NCI-H69 (cell line): ENCODE measurements at regions not wholly inside any gene's neighbourhood (a gene's known extent, or its start where the extent isn't known, plus 50 kb on each side); places are given as distances from the start of the nearest gene placed in this dataset.
A peak's percentile ranks its signal among the peaks of the same experiment; 100 is the strongest.
"Not testable (repeated sequence)": the region's sequence is repeated elsewhere in the genome, so short reads cannot be mapped to it uniquely, and the experiment has no call there.

Source experiments
- DNase-seq: peaks from one replicate; lab custom pipeline; 2025; lab: John Stamatoyannopoulos, UW

DNA sequence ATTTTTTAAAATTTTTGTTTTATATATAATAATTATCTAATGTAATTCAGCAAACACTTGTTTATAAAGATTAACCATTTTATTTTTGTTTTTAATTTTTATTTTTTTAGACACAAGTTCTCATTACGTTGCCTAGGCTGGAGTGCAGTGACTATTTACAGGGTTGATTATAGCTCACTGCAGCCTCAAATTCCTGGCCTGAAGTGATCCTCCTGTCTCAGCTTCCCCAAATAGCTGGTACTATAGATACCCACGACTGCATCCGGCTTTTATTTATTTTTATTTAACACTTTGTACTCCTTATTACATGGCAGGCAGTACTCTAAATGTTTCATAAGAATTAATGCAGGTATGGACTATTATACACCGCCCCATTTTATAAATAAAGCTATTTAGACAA lies 288.7 kb downstream of the MDFIC start:
- no peak for DNase-seq

DNA sequence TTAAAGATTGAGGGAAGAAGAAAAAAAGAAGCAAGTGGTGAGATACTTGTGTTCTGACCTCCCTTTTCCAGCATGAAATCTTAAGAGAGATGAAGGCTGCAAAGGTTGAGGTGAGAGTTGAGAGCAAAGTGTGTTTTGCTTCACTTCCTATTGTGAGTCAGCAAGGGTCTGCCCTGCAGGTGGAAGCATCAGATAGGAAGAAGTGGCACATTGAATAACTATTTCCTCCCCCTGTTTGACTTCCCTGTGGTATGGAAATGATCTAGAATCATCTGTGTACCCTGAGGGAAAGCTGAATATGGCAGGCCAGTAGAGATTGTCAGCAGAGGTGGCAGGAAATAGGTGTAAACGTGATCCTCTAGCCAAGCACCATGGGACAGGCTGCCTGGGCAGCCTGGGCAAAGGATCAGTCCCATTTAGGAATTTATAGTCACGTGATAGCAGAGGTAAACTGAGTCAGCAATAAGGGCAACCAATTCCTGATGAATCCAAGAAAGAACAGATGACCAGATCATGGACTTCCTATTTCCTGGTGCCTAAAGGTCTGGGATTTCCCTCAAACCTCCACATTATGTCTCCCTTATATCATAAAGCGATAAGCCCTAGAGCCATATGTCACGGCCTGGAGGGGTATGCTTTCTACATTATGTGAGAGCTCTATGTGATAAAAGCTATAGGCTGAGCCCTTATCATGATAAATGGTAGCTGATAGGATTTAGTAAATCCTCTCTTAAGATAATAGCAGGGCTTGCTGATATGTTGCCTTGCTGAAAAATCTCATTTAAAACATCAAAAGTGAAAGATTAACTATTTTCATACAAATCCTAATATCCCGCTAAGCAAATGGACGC lies 287.0 kb downstream of the MDFIC start:
- peak; percentile 54 for DNase-seq

DNA sequence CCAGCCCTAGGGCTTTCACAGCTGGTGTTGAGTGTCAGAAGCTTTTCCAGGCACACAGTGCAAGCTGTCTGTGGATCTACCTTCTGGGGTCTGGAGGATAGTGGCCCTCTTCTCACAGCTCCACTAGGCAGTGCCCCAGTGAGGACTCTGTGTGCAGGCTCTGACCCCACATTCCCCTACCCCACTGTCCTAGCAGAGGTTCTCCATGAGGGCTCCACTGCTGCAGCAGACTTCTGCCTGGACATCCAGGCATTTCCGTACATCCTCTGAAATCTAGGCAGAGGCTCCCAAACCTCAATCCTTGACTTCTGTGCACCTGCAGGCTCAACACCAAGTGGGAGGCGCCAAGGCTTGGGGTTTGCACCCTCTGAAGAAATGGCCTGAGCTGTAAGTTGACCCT lies 284.5 kb downstream of the MDFIC start:
- DNase-seq = not testable (repeated sequence)

DNA sequence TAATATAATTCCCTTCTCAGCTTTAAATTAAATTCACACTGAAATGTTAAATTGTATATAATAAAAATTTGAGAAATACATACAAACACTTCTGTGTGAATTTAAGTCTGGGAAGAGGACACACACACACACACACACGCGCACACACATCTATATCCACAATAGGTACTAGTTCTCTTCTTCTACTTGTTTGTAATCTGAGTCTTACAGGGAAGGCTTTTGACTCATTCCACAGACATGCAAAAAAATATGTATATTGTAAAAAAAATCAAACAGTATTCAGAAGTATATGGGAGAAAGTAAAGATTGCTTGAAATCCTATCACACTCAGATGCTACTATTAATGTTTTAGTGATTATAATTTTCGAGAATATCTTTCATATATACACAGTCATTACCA lies 276.2 kb downstream of the MDFIC start:
- no peak for DNase-seq

DNA sequence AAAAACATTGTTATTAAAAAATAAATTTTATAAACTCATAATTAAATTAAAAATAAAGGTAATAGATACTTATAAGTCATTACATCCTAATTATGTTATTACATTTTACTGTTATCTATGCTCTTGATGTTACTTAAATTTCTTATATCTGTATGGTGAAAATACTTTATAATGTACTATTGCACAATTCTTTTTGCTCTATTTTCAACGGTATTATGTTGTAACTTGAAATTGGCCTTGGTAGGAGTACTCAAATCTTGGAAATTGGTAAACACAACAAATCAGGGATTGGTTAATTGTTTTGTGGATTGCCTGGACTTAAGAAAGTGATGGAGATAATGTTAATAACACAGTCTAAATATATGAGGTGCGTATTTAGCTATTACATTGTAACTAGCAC lies 273.3 kb downstream of the MDFIC start:
- no peak for DNase-seq

DNA sequence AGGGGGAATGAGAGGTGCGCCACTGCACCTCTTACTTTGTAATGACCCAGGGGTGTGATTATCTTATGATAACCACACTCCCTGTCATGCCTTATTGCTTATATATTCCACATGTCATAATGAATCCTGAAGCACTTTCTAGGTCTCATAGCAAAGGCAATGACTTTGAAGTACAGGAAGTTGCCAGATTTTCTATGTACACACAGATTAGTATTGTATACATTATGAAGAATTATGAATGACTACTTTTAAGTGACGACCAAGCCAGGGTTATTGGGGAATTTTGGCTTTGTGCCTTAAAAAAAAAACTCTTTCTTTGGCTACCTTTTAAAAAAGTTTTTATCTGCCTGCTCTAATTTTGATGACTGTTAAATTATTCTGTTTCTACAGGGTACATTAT lies 269.6 kb downstream of the MDFIC start:
- peak; percentile 92 for DNase-seq

DNA sequence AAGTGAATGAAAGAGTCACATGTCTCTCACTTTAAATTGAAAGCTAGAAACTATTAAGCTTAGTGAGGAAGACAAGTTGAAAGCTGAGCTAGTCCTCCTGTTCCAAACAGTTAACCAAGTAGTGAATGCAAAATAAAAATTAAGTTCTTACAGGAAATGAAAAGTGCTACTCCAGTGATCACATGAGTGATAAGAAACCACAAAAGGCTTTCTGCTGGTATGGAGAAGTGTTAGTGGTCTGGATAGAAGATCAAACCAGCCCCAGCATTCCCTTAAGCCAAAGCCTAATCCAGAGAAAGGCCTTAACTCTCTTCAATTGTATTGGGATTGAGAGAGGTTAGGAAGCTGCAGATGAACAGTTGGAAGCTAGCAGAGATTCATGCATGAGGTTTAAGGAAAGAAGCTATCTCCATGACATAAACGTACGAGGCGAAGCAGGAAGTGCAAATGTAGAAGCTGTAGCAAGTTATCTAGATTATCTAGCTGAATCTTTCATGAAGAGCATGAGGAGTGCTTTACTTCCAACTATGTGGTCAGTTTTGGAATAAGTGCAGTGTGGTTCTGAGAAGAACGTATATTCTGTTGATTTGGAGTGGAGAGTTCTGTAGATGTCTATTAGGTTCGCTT lies 261.6 kb downstream of the MDFIC start:
- no peak for DNase-seq

DNA sequence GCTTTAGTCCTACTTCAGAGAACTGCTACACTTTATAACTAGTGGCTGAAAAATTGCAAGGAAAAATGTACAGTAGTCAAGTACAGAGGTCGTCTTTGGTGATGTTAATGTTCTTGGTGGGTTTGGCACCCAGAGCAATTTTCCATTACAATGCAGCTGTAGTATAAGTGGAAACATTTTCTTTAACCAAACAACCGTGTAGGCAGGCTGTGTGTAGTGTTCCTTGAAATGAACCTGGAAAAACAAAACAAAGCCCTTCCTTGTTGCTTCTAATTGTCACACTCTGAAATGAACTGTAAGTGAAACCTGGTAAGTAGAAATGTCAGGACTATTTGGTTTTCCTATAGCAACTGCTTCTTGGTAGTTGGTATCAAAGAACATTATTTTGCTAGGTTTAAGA lies 256.9 kb downstream of the MDFIC start:
- DNase-seq = no peak

DNA sequence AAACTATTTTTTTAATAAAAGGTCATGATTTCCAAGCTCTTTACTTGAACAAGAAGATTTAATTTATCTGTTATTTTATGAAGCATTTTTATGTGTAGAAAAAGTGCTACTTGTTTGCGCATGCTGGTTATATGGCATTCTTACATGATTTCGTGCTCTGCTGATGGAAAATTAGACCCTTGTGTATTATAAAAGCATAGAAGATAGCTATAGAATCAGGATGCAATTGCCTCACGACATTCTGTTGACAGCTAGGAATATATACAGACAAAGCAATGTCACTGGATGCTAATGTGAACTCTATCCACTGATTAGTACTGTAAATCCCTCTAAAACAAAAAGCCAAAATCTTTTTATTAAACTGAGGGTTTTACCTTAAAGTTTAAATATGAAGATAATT lies 255.9 kb downstream of the MDFIC start:
- no peak for DNase-seq

DNA sequence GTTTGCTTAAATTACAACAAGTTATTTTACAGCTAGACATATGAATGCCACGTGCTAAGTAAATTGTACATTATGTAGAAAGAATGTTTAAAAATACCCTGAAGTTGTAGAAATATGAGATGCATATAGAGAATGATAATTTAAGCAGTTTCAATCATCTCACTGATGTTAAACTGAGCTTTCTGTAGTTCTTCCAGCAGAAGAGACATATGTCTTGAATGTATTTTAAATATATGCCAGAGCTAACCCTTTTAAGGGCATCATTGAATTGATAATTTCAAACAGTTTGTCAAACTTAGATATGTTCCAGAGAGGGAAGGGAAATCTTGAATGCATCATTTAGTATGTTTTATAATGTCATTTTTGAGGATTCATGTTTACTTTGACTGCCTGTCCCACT lies 255.2 kb downstream of the MDFIC start:
- DNase-seq = no peak

DNA sequence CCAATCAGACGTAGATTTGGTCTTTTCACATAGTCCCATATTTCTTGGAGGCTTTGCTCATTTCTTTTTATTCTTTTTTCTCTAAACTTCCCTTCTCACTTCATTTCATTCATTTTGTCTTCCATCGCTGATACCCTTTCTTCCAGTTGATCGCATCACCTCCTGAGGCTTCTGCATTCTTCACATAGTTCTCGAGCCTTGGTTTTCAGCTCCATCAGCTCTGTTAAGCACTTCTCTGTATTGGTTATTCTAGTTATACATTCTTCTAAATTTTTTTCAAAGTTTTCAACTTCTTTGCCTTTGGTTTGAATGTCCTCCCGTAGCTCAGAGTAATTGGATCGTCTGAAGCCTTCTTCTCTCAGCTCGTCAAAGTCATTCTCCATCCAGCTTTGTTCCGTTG lies 250.5 kb downstream of the MDFIC start:
- not testable (repeated sequence) for DNase-seq

DNA sequence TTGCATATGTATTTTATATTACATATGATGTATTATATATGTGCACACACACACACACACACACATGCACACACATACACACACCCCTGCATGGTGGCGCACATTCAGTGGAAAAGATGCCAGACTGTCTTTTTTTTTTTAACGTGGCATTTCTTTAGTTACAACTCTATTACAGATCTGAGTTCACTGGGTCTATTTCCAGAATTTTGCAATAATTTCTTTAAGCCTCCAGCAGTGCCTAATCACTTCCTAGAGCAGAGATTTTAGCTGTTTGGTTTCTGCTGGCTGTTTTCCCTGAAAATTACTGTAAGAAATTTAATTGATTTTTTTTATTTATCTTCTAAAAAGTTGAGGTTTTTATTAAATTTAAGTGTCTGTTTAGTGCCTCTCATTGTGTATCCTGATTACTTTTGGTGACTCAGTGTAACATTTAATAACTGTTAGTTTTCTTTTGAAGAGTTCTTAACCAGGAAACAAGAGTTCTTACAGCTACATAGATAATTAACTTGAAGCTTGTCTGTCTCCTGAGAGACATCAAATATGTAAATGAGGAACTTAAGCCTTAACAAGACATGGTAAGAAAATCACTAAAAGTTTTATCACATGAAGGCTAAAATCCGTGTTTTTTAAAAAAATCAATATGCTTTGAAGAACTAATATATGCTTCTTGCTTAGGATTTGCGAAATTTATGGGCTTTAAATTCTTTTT lies 232.0 kb downstream of the MDFIC start:
- DNase-seq = peak; percentile 90

DNA sequence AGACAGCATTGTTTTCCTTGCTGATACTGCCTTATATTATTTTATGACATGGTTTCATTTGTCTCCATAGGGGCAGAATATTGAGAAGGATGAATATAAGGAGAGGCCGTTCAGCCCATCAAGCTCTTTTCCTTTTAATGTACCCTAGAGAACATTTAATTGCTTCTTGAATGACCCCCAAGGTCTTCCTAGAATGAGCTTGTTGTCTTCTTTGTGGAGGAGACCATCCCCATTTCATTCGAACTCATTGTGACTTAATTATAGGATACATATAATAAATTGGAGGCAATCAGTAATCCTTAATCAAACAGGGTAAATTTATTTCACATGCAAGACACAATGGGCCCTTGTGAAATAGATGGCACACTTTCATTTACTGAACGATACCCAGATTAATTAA lies 231.3 kb downstream of the MDFIC start:
- peak; percentile 99 for DNase-seq

DNA sequence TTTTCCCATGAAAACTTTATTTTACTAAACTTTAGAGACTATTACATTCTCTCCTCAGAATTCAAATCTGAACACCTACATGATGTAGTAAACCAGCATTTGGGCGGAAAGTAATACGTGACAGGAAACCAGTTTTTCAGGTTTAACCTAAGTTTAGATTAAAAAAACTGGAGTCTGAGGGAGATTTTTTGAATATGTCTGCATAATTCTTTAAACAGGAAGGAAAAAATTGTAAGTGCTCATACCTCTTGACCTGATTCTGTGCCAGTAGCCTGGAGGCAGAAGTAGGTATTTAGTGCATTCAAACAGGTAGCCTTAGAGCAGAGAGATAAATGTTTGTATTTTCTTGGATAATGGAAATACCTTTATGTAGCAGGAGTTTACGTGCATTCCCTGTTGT lies 224.3 kb downstream of the MDFIC start:
- peak; percentile 79 for DNase-seq

DNA sequence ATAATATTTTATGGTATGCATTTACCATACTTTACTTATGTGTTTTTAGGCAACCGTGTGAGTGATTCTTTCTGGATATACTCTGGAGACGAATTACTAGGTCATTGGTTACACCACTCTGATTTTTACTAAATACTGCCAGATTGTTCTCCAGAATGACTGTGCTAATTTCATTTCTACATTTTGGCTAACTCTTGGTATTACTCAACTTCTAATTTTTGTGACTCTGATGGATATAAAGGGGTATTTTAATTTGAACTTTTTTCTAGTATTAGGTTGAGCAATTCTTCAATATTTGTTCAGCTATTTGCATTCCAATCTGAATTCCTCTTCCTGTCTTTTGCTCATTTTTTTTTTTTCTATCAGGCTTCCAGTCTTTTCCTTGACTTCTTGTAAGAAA lies 223.6 kb downstream of the MDFIC start:
- no peak for DNase-seq

DNA sequence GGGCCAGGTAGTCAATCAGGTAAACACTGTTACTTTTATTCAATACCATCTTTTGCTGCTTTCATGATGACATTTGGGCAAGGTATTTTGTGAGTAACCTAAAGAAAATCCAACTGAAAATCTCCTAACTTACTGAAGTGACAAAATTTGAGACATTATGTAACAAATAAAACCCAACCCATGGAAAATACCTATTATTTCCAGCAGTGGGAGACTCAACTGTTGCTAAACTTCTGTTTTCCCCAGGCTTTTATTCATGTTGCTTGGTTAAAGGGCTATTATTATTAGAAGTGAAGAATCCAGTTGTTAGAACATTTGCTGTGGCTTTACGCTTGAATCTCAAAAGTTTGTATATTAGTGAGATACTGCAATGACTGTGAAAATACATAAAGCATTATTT lies 215.9 kb downstream of the MDFIC start:
- no peak for DNase-seq

DNA sequence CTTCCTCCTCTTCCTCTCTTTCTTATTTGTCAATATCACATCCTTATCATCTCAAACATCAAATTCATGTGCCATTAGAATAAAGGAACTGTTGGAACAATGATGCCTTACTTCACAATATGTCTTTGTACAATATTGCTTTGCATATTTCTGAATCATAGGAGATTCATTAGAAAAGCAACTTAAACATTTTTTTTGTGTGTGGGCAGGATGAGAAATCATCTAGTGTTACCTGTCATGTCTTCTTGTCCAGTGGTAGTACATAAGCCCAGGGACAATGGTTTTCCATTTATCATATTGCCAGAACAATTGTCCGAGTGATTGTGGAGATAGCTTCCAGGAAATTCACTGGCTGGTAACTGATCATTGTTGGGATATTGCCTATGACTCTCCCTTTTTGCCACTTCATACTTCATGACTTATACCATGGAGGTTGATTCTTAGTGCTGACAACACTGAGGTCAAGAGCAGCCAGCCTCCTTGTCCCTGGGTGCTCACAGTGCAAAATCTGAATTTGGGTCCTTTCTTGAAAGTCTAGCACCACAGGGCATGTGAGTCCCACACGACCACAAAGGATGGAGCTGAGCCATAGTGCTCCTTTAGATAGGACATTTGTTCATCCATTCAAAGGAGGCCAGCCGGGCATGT lies 215.0 kb downstream of the MDFIC start:
- no peak for DNase-seq

DNA sequence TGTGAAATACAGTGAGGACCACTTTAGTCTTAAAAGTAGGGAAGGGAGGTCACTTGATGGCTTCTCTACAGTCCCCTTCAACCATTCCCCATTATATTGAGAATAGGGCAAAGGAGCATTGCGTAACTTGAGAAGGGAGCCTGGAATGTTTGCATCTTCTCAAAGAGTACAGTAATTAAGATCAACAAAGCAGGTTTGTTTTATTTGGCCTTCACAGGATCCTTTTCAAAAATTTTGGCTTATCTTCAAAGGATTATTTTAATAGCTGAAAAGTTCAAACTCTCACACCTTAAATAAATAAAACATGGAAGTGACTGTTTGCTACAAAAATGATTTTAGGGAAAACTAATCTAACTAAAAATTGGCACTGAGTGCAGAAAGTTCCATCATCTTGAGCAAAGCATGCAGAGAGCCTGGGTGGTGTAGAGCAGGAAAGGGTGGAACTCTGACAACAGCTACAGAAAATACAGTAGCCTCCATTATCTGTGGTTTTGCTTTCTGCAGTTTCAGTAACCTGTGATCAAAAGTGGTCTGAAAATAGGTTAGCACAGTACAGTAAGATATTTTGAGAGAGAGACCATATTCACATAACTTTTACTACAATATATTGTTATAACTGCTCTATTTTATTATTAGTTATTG lies 214.0 kb downstream of the MDFIC start:
- DNase-seq = peak; percentile 88

DNA sequence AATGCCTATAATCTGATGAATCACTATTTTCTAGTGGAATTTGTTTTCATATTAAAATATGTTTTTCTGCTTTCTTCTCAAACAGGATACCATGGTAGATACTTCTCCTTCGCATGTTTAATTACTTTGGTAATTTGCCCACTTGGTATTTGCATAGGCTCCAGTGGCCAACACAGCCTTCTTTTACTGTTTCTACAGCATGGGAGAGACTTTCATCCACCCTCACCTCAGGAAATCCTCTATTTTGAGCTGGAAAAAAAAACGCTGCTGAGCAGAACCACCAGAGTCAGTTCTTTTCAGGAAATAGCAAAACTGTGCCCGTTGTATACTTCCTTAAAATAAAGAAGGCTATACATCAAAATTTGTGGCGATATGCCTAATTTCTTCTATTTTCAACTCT lies 213.3 kb downstream of the MDFIC start:
- peak; percentile 84 for DNase-seq

DNA sequence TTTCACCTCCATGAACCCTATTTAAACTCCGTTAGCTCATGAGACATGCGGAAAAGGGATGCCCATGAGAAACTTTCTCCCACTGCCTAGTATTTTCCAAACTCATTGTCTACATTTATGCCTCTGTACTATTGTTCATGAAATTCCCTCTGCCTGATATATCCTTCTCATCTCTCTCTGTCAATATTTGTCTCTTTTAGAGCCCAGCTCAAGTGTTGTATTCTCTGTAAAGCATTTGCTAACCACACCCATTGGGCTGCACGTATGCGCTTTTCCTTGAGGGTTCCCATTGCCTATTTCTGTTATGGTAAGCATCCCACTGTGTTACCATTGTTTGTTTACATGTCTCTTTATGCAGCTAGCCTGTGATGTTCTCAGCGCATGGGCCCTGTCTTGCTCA lies 211.4 kb downstream of the MDFIC start:
- DNase-seq = peak; percentile 56

DNA sequence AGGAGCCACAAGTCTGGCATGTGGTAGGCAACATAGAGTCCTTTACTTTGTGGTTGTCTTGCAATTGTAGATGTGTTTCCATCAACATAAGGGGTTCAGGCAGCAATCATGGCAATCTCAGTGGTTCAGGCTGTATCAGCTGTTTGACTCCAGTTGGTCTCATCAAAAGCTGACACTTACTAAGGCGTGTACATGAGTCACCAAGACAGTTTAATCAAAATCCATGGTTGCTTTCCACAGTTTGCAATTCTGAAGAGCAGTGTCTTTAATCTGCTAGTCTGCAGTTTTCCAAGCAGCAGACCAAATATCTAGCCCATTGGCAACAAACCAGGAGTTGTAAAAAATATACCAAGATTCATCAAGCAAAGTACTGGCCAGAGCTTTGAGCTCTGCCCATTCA lies 210.2 kb downstream of the MDFIC start:
- no peak for DNase-seq

DNA sequence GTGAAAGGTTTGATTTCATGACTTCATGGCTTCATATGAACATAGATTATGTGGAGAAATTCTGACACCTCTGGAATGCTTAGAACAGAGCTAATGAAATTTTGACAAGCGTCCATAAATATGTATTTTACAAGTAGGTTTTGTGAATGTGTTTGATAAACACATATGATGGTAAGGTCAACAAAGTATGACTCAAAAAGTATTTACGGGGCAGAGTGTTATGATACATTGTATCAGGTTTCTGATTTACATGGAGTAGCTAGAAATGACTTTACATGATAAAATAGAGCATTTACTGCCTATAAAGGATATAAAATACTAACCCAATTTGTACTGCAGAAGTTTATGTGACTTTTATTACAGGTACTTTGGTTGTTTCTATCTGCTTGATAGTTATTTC lies 206.3 kb downstream of the MDFIC start:
- no peak for DNase-seq
